Neural cell (in vitro differentiated cells): ENCODE measurements at regions not wholly inside any gene's neighbourhood (a gene's known extent, or its start where the extent isn't known, plus 50 kb on each side); places are given as distances from the start of the nearest gene placed in this dataset.

Source experiments
- H2AFZ ChIP-seq: fragments of 200-600, 300-800 bp; sonication (generic), shearing (Covaris generic); 2 replicates; pipeline ENCODE4 v1.6.0; 2014; ENCODE audit warnings: low read depth, mild to moderate bottlenecking, antibody characterized with exemption, low read length, moderate library complexity
- H3F3A ChIP-seq: fragments of 200-600 bp; shearing (Covaris generic); 2 replicates; pipeline ENCODE4 v1.6.1; 2016; ENCODE audit warnings: mild to moderate bottlenecking, moderate library complexity, mixed read lengths, antibody characterized with exemption, low read length; ENCODE audit not compliant: insufficient read depth, poor library complexity, severe bottlenecking
- H3K27ac ChIP-seq: fragments of 200-600, 300-800 bp; sonication (generic), shearing (Covaris generic); 2 replicates; pipeline ENCODE4 v1.5.1; 2014; ENCODE audit warnings: mild to moderate bottlenecking, low read length, moderate library complexity
- H3K27me3 ChIP-seq: fragments of 300-800, 200-600 bp; sonication (generic), shearing (Covaris generic); 2 replicates; pipeline ENCODE4 v1.6.0; 2014; ENCODE audit warnings: mild to moderate bottlenecking, low read depth, low read length, moderate library complexity; ENCODE audit not compliant: insufficient read depth
- H3K36me3 ChIP-seq: fragments of 300-800, 200-600 bp; sonication (generic), shearing (Covaris generic); 2 replicates; pipeline ENCODE4 v1.5.1; 2014; ENCODE audit warnings: mild to moderate bottlenecking, antibody characterized with exemption, low read length, moderate library complexity; ENCODE audit not compliant: insufficient read depth
- H3K4me2 ChIP-seq: fragments of 300-800, 200-600 bp; sonication (generic), shearing (Covaris generic); 2 replicates; pipeline ENCODE4 v1.6.0; 2014; ENCODE audit warnings: mild to moderate bottlenecking, low read length
- H3K4me3 ChIP-seq: fragments of 300-800, 200-600 bp; sonication (generic), shearing (Covaris generic); 2 replicates; pipeline ENCODE4 v1.5.1; 2014; ENCODE audit warnings: mild to moderate bottlenecking, low read length, moderate library complexity
- H3K79me2 ChIP-seq: fragments of 200-600 bp; shearing (Covaris generic); replicated peaks from 2 replicates; pipeline ENCODE4 v1.6.0; 2014; ENCODE audit warnings: mild to moderate bottlenecking, low read length, moderate library complexity; ENCODE audit not compliant: insufficient read depth
- H3K9ac ChIP-seq: fragments of 300-800, 200-600 bp; sonication (generic), shearing (Covaris generic); 2 replicates; pipeline ENCODE4 v1.6.1; 2016; ENCODE audit warnings: mild to moderate bottlenecking, low read length, mixed read lengths
- H3K9me2 ChIP-seq: fragments of 200-600 bp; shearing (Covaris generic); 2 replicates; pipeline ENCODE4 v1.6.1; 2016; ENCODE audit warnings: mild to moderate bottlenecking, low read length, mixed read lengths; ENCODE audit not compliant: insufficient read depth
- H3K9me3 ChIP-seq: fragments of 200-600, 300-800 bp; sonication (generic), shearing (Covaris generic); 2 replicates; pipeline ENCODE4 v1.6.1; 2016; ENCODE audit warnings: mild to moderate bottlenecking, mixed run types, low read length, moderate library complexity, mixed read lengths
- H4K20me1 ChIP-seq: fragments of 200-600 bp; shearing (Covaris generic); 2 replicates; pipeline ENCODE4 v1.6.1; 2016; ENCODE audit warnings: mild to moderate bottlenecking, mixed run types; ENCODE audit not compliant: insufficient read depth
- EP300 ChIP-seq: fragments of 450-650 bp; conservative IDR thresholded peaks from 2 replicates; pipeline ENCODE4 v1.6.1; 2014; ENCODE audit warnings: antibody characterized with exemption, mild to moderate bottlenecking, moderate library complexity; ENCODE audit not compliant: poor library complexity, severe bottlenecking
- EZH2 ChIP-seq: fragments of 200-600, 300-800 bp; shearing (Covaris generic), sonication (generic); IDR thresholded peaks from 2 replicates; pipeline ENCODE4 v1.6.1; 2014; ENCODE audit warnings: antibody characterized with exemption, low read length, borderline replicate concordance, mild to moderate bottlenecking; ENCODE audit not compliant: insufficient read depth, poor library complexity, severe bottlenecking
- MXI1 ChIP-seq: fragments of 450-650 bp; conservative IDR thresholded peaks from 2 replicates; pipeline ENCODE4 v1.6.1; 2014; ENCODE audit warnings: antibody characterized with exemption, mild to moderate bottlenecking; ENCODE audit not compliant: poor library complexity, severe bottlenecking
- POLR2AphosphoS5 ChIP-seq: IDR thresholded peaks from 2 replicates; pipeline ENCODE4 v1.6.1; 2012
- RAD21 ChIP-seq: fragments of 450-650 bp; conservative IDR thresholded peaks from 2 replicates; pipeline ENCODE4 v1.6.1; 2014; ENCODE audit warnings: antibody characterized with exemption, mild to moderate bottlenecking, moderate library complexity
- SMC3 ChIP-seq: fragments of 450-650 bp; conservative IDR thresholded peaks from 2 replicates; pipeline ENCODE4 v1.6.1; 2014; ENCODE audit warnings: antibody characterized with exemption, mild to moderate bottlenecking, moderate library complexity; ENCODE audit not compliant: poor library complexity
- TAF1 ChIP-seq: IDR thresholded peaks from 2 replicates; pipeline ENCODE4 v1.6.1; 2012; ENCODE audit warnings: low read depth
- TF ChIP-seq, protein P1 (sequence below): fragments of 450-650 bp; IDR thresholded peaks from 2 replicates; pipeline ENCODE4 v1.5.1; 2014; ENCODE audit warnings: antibody characterized with exemption, mild to moderate bottlenecking, moderate library complexity; ENCODE audit not compliant: poor library complexity, severe bottlenecking
- TF ChIP-seq, protein P2 (sequence below): IDR thresholded peaks from 2 replicates; pipeline ENCODE4 v1.6.1; 2012; ENCODE audit warnings: borderline replicate concordance

DNA sequence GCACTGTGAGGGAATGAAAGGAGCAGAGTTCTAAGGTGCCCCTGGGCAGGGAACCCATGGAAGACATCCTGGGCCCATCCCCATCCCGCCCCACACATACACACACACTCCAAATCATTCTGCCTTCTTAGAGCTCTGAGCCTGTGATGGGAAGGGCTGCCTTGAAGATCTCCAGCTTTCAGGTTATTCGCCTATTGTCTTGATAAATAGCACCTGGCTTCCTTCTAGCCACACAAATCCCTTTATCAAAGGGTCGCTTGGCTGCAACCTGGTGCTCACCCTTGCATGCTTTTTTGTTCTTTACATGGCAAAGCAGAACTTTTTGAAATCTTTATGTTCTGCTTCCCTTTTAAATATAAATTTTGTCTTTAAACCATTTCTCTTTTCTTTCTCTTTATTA lies 112.2 kb upstream of the TMTC1 start:
- Histone ChIP-seq H3K4me2 (no peak overlapping the region), H3K27me3 (no peaks in the 10 kb centered on the region), H3K9me3 (no peaks in the 10 kb centered on the region), H3K4me3 (no peak overlapping the region), H3K9ac (no peak overlapping the region), H3F3A (no peaks in the 10 kb centered on the region), H3K79me2 (no peaks in the 10 kb centered on the region), H2AFZ (no peak overlapping the region), H4K20me1 (no peaks in the 10 kb centered on the region), H3K9me2 (no peaks in the 10 kb centered on the region), H3K27ac (no peak overlapping the region), H3K36me3 (no peaks in the 10 kb centered on the region)
- TF ChIP-seq EP300 (no peak), TAF1 (no peak), EZH2 (no peak), SMC3 (no peak), RAD21 (no peak), MXI1 (no peak)
- TF ChIP-seq, protein P1, sequence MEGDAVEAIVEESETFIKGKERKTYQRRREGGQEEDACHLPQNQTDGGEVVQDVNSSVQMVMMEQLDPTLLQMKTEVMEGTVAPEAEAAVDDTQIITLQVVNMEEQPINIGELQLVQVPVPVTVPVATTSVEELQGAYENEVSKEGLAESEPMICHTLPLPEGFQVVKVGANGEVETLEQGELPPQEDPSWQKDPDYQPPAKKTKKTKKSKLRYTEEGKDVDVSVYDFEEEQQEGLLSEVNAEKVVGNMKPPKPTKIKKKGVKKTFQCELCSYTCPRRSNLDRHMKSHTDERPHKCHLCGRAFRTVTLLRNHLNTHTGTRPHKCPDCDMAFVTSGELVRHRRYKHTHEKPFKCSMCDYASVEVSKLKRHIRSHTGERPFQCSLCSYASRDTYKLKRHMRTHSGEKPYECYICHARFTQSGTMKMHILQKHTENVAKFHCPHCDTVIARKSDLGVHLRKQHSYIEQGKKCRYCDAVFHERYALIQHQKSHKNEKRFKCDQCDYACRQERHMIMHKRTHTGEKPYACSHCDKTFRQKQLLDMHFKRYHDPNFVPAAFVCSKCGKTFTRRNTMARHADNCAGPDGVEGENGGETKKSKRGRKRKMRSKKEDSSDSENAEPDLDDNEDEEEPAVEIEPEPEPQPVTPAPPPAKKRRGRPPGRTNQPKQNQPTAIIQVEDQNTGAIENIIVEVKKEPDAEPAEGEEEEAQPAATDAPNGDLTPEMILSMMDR: no peak
- TF ChIP-seq, protein P2, sequence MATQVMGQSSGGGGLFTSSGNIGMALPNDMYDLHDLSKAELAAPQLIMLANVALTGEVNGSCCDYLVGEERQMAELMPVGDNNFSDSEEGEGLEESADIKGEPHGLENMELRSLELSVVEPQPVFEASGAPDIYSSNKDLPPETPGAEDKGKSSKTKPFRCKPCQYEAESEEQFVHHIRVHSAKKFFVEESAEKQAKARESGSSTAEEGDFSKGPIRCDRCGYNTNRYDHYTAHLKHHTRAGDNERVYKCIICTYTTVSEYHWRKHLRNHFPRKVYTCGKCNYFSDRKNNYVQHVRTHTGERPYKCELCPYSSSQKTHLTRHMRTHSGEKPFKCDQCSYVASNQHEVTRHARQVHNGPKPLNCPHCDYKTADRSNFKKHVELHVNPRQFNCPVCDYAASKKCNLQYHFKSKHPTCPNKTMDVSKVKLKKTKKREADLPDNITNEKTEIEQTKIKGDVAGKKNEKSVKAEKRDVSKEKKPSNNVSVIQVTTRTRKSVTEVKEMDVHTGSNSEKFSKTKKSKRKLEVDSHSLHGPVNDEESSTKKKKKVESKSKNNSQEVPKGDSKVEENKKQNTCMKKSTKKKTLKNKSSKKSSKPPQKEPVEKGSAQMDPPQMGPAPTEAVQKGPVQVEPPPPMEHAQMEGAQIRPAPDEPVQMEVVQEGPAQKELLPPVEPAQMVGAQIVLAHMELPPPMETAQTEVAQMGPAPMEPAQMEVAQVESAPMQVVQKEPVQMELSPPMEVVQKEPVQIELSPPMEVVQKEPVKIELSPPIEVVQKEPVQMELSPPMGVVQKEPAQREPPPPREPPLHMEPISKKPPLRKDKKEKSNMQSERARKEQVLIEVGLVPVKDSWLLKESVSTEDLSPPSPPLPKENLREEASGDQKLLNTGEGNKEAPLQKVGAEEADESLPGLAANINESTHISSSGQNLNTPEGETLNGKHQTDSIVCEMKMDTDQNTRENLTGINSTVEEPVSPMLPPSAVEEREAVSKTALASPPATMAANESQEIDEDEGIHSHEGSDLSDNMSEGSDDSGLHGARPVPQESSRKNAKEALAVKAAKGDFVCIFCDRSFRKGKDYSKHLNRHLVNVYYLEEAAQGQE: no peak

DNA sequence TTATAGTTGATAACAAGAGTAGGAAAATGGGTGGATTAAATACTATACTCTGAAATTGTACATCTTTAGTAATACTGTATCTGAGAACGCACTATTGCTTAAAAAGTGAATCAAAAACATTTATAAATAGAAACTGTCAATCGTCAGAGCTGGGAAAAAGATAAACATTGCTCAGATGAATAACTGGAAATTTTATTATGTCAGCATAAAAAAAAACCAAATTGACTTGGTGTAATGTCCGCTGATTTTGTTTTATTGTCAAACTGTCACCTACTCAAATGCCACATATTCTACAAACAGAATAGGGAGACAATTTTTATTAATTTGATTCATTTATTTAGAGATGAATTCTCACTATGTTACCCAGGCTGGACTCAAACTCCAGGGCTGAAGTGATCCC lies 109.3 kb upstream of the TMTC1 start:
- Histone ChIP-seq H3K9me2 (no peaks in the 10 kb centered on the region), H3K9ac (no peak overlapping the region), H4K20me1 (no peaks in the 10 kb centered on the region), H3K4me2 (no peak overlapping the region), H3K36me3 (no peaks in the 10 kb centered on the region), H2AFZ (no peak overlapping the region), H3K27me3 (no peaks in the 10 kb centered on the region), H3K27ac (no peak overlapping the region), H3K9me3 (no peaks in the 10 kb centered on the region), H3K79me2 (no peaks in the 10 kb centered on the region), H3F3A (no peaks in the 10 kb centered on the region), H3K4me3 (no peak overlapping the region)
- TF ChIP-seq, protein P1: no peak
- TF ChIP-seq EZH2: no peak
- TF ChIP-seq POLR2AphosphoS5: no peak
- TF ChIP-seq MXI1: no peak
- no peak for TF ChIP-seq SMC3
- TF ChIP-seq TAF1: no peak
- TF ChIP-seq, protein P2: no peak
- TF ChIP-seq RAD21: no peak
- TF ChIP-seq EP300: no peak
